GM23338 (cell line): ENCODE measurements at regions not wholly inside any gene's neighbourhood (a gene's known extent, or its start where the extent isn't known, plus 50 kb on each side); places are given as distances from the start of the nearest gene placed in this dataset.

Source experiments
- ATAC-seq: fragments of 200-7000 bp; cut with Tn5 transposase; 3 replicates; pipeline ENCODE4 v1.9.1; 2020
- DNase-seq: peaks from one replicate; pipeline ENCODE4 v3.0.0-alpha.2; 2015; ENCODE audit warnings: low spot score
- H2AFZ ChIP-seq: fragments of 200-600 bp; sonication (generic); 2 replicates; pipeline ENCODE4 v1.8.0; 2016; ENCODE audit warnings: antibody characterized with exemption, mild to moderate bottlenecking, moderate library complexity
- H3F3A ChIP-seq: fragments of 200-600 bp; sonication (generic); replicated peaks from 2 replicates; pipeline ENCODE4 v1.8.0; 2017; ENCODE audit warnings: antibody characterized with exemption, mixed run types, low read depth
- H3K27ac ChIP-seq: fragments of 200-600 bp; sonication (generic); 2 replicates; pipeline ENCODE4 v1.6.1; 2016; ENCODE audit warnings: low read depth
- H3K27me3 ChIP-seq: fragments of 200-600 bp; sonication (generic); 2 replicates; pipeline ENCODE4 v1.8.0; 2016; ENCODE audit warnings: mild to moderate bottlenecking, mixed run types, moderate library complexity; ENCODE audit not compliant: insufficient read depth
- H3K36me3 ChIP-seq: fragments of 200-600 bp; sonication (generic); 2 replicates; pipeline ENCODE4 v1.8.0; 2016; ENCODE audit warnings: mild to moderate bottlenecking; ENCODE audit not compliant: insufficient read depth
- H3K4me1 ChIP-seq: fragments of 200-600 bp; sonication (generic); 2 replicates; pipeline ENCODE4 v1.8.0; 2016; ENCODE audit warnings: mild to moderate bottlenecking, moderate library complexity; ENCODE audit not compliant: insufficient read depth
- H3K4me2 ChIP-seq: fragments of 200-600 bp; sonication (generic); 2 replicates; pipeline ENCODE4 v1.7.1; 2017; ENCODE audit warnings: mixed run types
- H3K4me3 ChIP-seq: fragments of 200-600 bp; sonication (generic); 2 replicates; pipeline ENCODE4 v1.6.1; 2016; ENCODE audit warnings: mixed run types
- H3K79me2 ChIP-seq: fragments of 200-600 bp; sonication (generic); replicated peaks from 2 replicates; pipeline ENCODE4 v1.8.0; 2017; ENCODE audit warnings: mild to moderate bottlenecking; ENCODE audit not compliant: insufficient read depth
- H3K9me2 ChIP-seq: fragments of 200-600 bp; sonication (generic); 2 replicates; pipeline ENCODE4 v1.8.0; 2017; ENCODE audit not compliant: insufficient read depth
- H4K20me1 ChIP-seq: fragments of 200-600 bp; sonication (generic); replicated peaks from 2 replicates; pipeline ENCODE4 v1.8.0; 2017; ENCODE audit warnings: mild to moderate bottlenecking; ENCODE audit not compliant: insufficient read depth
- H3K27ac Mint-ChIP-seq: 2 replicates; pipeline ENCODE4 v1.8.0; 2020; ENCODE audit warnings: inconsistent platforms, mild to moderate bottlenecking, moderate library complexity, mixed read lengths
- H3K27me3 Mint-ChIP-seq: 3 replicates; pipeline ENCODE4 v1.8.0; 2022; ENCODE audit warnings: low read depth, mild to moderate bottlenecking, moderate library complexity, mixed read lengths, inconsistent platforms; ENCODE audit not compliant: insufficient read depth, poor library complexity
- H3K36me3 Mint-ChIP-seq: 3 replicates; pipeline ENCODE4 v1.8.0; 2021; ENCODE audit warnings: low read depth, mild to moderate bottlenecking, inconsistent platforms, moderate library complexity, mixed read lengths
- H3K4me1 Mint-ChIP-seq: 3 replicates; pipeline ENCODE4 v1.8.0; 2020; ENCODE audit warnings: mild to moderate bottlenecking, inconsistent platforms, mixed read lengths
- H3K4me3 Mint-ChIP-seq: 3 replicates; pipeline ENCODE4 v1.8.0; 2021; ENCODE audit warnings: moderate library complexity, mild to moderate bottlenecking, inconsistent platforms, mixed read lengths
- H3K9me3 Mint-ChIP-seq: 3 replicates; pipeline ENCODE4 v1.8.0; 2020; ENCODE audit warnings: moderate library complexity, mild to moderate bottlenecking, inconsistent platforms, mixed read lengths
- CREB1 ChIP-seq: fragments of 250-450 bp; sonication (Bioruptor Pico); IDR thresholded peaks from 2 replicates; pipeline ENCODE4 v1.5.0; 2020; ENCODE audit warnings: low read depth, mild to moderate bottlenecking, moderate library complexity
- ETS1 ChIP-seq: IDR thresholded peaks from 2 replicates; pipeline ENCODE4 v1.6.1; 2016; ENCODE audit warnings: antibody characterized with exemption
- EZH2 ChIP-seq: fragments of 200-600 bp; sonication (generic); IDR thresholded peaks from one replicate; pipeline ENCODE4 v1.8.0; 2017; ENCODE audit warnings: antibody characterized with exemption, mild to moderate bottlenecking, low read depth; ENCODE audit not compliant: unreplicated experiment
- EZH2phosphoT487 ChIP-seq: fragments of 200-600 bp; sonication (generic); IDR thresholded peaks from one replicate; pipeline ENCODE4 v1.8.1; 2018; ENCODE audit warnings: antibody characterized with exemption; ENCODE audit not compliant: unreplicated experiment
- JUNB ChIP-seq: IDR thresholded peaks from one replicate; pipeline ENCODE4 v1.6.1; 2016; ENCODE audit warnings: antibody characterized with exemption; ENCODE audit not compliant: unreplicated experiment
- NANOG ChIP-seq: IDR thresholded peaks from 2 replicates; pipeline ENCODE4 v1.6.1; 2016; ENCODE audit warnings: antibody characterized with exemption, borderline replicate concordance
- POLR2AphosphoS5 ChIP-seq: IDR thresholded peaks from 2 replicates; pipeline ENCODE4 v1.6.1; 2016; ENCODE audit warnings: antibody characterized with exemption, low read depth
- STAT1 ChIP-seq: IDR thresholded peaks from one replicate; pipeline ENCODE4 v1.6.1; 2016; ENCODE audit warnings: antibody characterized with exemption; ENCODE audit not compliant: unreplicated experiment
- ZNF114 ChIP-seq: fragments of 250-450 bp; sonication (Bioruptor Pico); IDR thresholded peaks from 2 replicates; pipeline ENCODE4 v1.5.0; 2020; ENCODE audit warnings: mild to moderate bottlenecking, moderate library complexity
- ZNF331 ChIP-seq: fragments of 250-450 bp; sonication (Bioruptor Pico); IDR thresholded peaks from 2 replicates; pipeline ENCODE4 v1.5.0; 2020; ENCODE audit warnings: low read depth, mild to moderate bottlenecking, moderate library complexity
- ZNF462 ChIP-seq: fragments of 250-450 bp; sonication (Bioruptor Pico); IDR thresholded peaks from 2 replicates; pipeline ENCODE4 v1.5.0; 2020; ENCODE audit warnings: mild to moderate bottlenecking, moderate library complexity
- TF ChIP-seq, protein P1 (sequence below), 2 experiments: fragments of 200-600 bp in 1 of 2; sonication (generic) in 1 of 2; conservative IDR thresholded peaks; 2 replicates each; pipeline versions ENCODE4 v1.5.1 to v1.6.1; 2016 to 2017; ENCODE audit warnings: antibody characterized with exemption in 2 of 2, low read depth in 2 of 2, mild to moderate bottlenecking in 2 of 2, moderate library complexity in 1 of 2
- TF ChIP-seq, protein P2 (sequence below): IDR thresholded peaks from one replicate; pipeline ENCODE4 v1.6.1; 2018; ENCODE audit warnings: antibody characterized with exemption; ENCODE audit not compliant: unreplicated experiment

DNA sequence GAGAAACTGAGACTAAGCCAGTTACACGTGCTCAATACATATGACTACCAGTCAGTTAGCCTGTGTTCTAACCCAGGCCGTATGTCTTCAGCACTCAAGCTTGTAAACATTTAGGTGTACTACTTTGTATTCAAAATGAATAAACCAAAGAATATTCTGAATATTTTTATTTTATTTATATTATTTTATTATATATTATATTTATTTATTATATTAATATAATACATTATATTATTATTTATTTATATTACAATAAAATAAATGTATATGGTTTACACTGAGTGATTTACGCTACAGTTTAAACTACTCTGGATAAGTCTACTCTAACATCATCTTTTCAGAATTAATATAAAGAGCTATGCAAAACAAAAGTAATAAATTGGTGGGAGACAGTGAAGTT lies 691.5 kb downstream of the CENPC start:
- peaks cover 2% of the 10 kb centered on the region; the same call in 1 of the 2 replicates for H3K9me2 ChIP-seq
- no peak overlapping the region for H2AFZ ChIP-seq
- Mint-ChIP-seq H3K9me3 (no peaks in the 10 kb centered on the region), H3K36me3 (no peaks in the 10 kb centered on the region), H3K4me3 (no peak overlapping the region), H3K27ac (no peak overlapping the region), H3K4me1 (no peaks in the 10 kb centered on the region), H3K27me3 (no peaks in the 10 kb centered on the region)
- no peaks in the 10 kb centered on the region for H3K27me3 ChIP-seq
- TF ChIP-seq, protein P1, sequence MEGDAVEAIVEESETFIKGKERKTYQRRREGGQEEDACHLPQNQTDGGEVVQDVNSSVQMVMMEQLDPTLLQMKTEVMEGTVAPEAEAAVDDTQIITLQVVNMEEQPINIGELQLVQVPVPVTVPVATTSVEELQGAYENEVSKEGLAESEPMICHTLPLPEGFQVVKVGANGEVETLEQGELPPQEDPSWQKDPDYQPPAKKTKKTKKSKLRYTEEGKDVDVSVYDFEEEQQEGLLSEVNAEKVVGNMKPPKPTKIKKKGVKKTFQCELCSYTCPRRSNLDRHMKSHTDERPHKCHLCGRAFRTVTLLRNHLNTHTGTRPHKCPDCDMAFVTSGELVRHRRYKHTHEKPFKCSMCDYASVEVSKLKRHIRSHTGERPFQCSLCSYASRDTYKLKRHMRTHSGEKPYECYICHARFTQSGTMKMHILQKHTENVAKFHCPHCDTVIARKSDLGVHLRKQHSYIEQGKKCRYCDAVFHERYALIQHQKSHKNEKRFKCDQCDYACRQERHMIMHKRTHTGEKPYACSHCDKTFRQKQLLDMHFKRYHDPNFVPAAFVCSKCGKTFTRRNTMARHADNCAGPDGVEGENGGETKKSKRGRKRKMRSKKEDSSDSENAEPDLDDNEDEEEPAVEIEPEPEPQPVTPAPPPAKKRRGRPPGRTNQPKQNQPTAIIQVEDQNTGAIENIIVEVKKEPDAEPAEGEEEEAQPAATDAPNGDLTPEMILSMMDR (conservative IDR thresholded peaks at IDR 0.05; ENCODE audit: low read depth in 2 of 2) = no peak
- no peak for TF ChIP-seq JUNB
- no peak for TF ChIP-seq STAT1
- no peak for TF ChIP-seq ZNF462 (CRISPR knock-in tag)
- no peak for TF ChIP-seq EZH2
- TF ChIP-seq ETS1 = no peak
- TF ChIP-seq, protein P2, sequence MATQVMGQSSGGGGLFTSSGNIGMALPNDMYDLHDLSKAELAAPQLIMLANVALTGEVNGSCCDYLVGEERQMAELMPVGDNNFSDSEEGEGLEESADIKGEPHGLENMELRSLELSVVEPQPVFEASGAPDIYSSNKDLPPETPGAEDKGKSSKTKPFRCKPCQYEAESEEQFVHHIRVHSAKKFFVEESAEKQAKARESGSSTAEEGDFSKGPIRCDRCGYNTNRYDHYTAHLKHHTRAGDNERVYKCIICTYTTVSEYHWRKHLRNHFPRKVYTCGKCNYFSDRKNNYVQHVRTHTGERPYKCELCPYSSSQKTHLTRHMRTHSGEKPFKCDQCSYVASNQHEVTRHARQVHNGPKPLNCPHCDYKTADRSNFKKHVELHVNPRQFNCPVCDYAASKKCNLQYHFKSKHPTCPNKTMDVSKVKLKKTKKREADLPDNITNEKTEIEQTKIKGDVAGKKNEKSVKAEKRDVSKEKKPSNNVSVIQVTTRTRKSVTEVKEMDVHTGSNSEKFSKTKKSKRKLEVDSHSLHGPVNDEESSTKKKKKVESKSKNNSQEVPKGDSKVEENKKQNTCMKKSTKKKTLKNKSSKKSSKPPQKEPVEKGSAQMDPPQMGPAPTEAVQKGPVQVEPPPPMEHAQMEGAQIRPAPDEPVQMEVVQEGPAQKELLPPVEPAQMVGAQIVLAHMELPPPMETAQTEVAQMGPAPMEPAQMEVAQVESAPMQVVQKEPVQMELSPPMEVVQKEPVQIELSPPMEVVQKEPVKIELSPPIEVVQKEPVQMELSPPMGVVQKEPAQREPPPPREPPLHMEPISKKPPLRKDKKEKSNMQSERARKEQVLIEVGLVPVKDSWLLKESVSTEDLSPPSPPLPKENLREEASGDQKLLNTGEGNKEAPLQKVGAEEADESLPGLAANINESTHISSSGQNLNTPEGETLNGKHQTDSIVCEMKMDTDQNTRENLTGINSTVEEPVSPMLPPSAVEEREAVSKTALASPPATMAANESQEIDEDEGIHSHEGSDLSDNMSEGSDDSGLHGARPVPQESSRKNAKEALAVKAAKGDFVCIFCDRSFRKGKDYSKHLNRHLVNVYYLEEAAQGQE = no peak
- TF ChIP-seq NANOG = no peak
- TF ChIP-seq EZH2phosphoT487 = no peak
- no peak for TF ChIP-seq CREB1 (CRISPR knock-in tag)
- TF ChIP-seq ZNF331 (CRISPR knock-in tag) = no peak
- no peak for TF ChIP-seq ZNF114 (CRISPR knock-in tag)
- TF ChIP-seq POLR2AphosphoS5 = no peak
- H3K4me1 ChIP-seq = no peaks in the 10 kb centered on the region
- ATAC-seq (no peak), DNase-seq (no peak)
- no peak overlapping the region for H3K4me2 ChIP-seq
- H3K79me2 ChIP-seq = no peaks in the 10 kb centered on the region
- no peaks in the 10 kb centered on the region for H3K36me3 ChIP-seq
- no peaks in the 10 kb centered on the region for H4K20me1 ChIP-seq
- no peaks in the 10 kb centered on the region for H3F3A ChIP-seq
- H3K27ac ChIP-seq = no peak overlapping the region
- no peak overlapping the region for H3K4me3 ChIP-seq
